RWPE2 (cell line): ENCODE measurements at regions not wholly inside any gene's neighbourhood (a gene's known extent, or its start where the extent isn't known, plus 50 kb on each side); places are given as distances from the start of the nearest gene placed in this dataset.

Experiments
- ATAC-seq: fragments of 200-7000 bp; cut with Tn5 transposase; 3 replicates; pipeline ENCODE4 v1.9.1; 2021; ENCODE audit warnings: low read depth
- DNase-seq: peaks from one replicate; pipeline ENCODE4 v3.0.0-alpha.2; 2020; ENCODE audit warnings: low spot score
- H3K27ac ChIP-seq: fragments of 450-650 bp; 2 replicates; pipeline ENCODE4 v1.5.1; 2017; ENCODE audit warnings: mild to moderate bottlenecking; ENCODE audit not compliant: poor library complexity, severe bottlenecking
- H3K27me3 ChIP-seq: fragments of 250-450 bp; sonication (Bioruptor Pico); 2 replicates; pipeline ENCODE4 v1.5.1; 2021; ENCODE audit warnings: mild to moderate bottlenecking, moderate library complexity; ENCODE audit not compliant: insufficient read depth, poor library complexity, severe bottlenecking
- H3K36me3 ChIP-seq: fragments of 250-450 bp; sonication (Bioruptor Pico); 2 replicates; pipeline ENCODE4 v1.5.1; 2020; ENCODE audit warnings: low read depth, mild to moderate bottlenecking, moderate library complexity
- H3K4me1 ChIP-seq: fragments of 250-450 bp; sonication (Bioruptor Pico); 2 replicates; pipeline ENCODE4 v1.5.1; 2021; ENCODE audit warnings: mild to moderate bottlenecking, moderate library complexity; ENCODE audit not compliant: insufficient read depth, poor library complexity, severe bottlenecking
- H3K4me3 ChIP-seq: fragments of 250-450 bp; sonication (Bioruptor Pico); 2 replicates; pipeline ENCODE4 v1.5.1; 2021; ENCODE audit warnings: mild to moderate bottlenecking, moderate library complexity; ENCODE audit not compliant: severe bottlenecking
- H3K9me3 ChIP-seq: fragments of 250-450 bp; sonication (Bioruptor Pico); 2 replicates; pipeline ENCODE4 v1.5.1; 2021; ENCODE audit warnings: mild to moderate bottlenecking, moderate library complexity; ENCODE audit not compliant: severe bottlenecking
- CTCF ChIP-seq: fragments of 450-650 bp; IDR thresholded peaks from one replicate; pipeline ENCODE4 v1.5.1; 2017; ENCODE audit warnings: mild to moderate bottlenecking, moderate library complexity; ENCODE audit not compliant: poor library complexity, severe bottlenecking

GRCh38 chr14:54193871-54194270 is 202.9 kb upstream of the CDKN3 start:
- ATAC-seq (no peak), DNase-seq (no peak)
- Histone ChIP-seq H3K36me3 (no peaks in the 10 kb centered on the region), H3K27ac (no peak overlapping the region), H3K27me3 (no peaks in the 10 kb centered on the region), H3K9me3 (no peaks in the 10 kb centered on the region), H3K4me1 (peaks cover 36% of the 10 kb centered on the region), H3K4me3 (no peak overlapping the region)
- TF ChIP-seq CTCF, result no peak

- Histone ChIP-seq H3K27me3 (no peaks in the 10 kb centered on the region), H3K4me3 (no peak overlapping the region), H3K4me1 (peaks cover 31% of the 10 kb centered on the region), H3K9me3 (no peaks in the 10 kb centered on the region), H3K36me3 (no peaks in the 10 kb centered on the region), H3K27ac (no peak overlapping the region)
- ATAC-seq, result no peak; the same call in 2 of the 3 replicates
- no peak for DNase-seq
- TF ChIP-seq CTCF, result no peak
These were observed 202.3 kb upstream of the CDKN3 start for GRCh38 chr14:54194501-54194900.

- DNase-seq, result no peak
- Histone ChIP-seq H3K27ac (no peak overlapping the region), H3K9me3 (no peaks in the 10 kb centered on the region), H3K27me3 (no peaks in the 10 kb centered on the region), H3K4me1 (peaks cover 8% of the 10 kb centered on the region), H3K4me3 (no peak overlapping the region), H3K36me3 (no peaks in the 10 kb centered on the region)
- no peak for ATAC-seq
- no peak for TF ChIP-seq CTCF
These were observed 199.4 kb upstream of the CDKN3 start for GRCh38 chr14:54197369-54197768.

- Histone ChIP-seq H3K36me3 (no peaks in the 10 kb centered on the region), H3K9me3 (no peaks in the 10 kb centered on the region), H3K27me3 (no peaks in the 10 kb centered on the region), H3K4me3 (no peak overlapping the region), H3K27ac (no peak overlapping the region), H3K4me1 (no peaks in the 10 kb centered on the region)
- no peak for TF ChIP-seq CTCF
- DNase-seq (no peak), ATAC-seq (no peak)
These were observed 196.1 kb upstream of the CDKN3 start for GRCh38 chr14:54200726-54201125.

GRCh38 chr14:54202288-54202687 is 194.5 kb upstream of the CDKN3 start:
- Histone ChIP-seq H3K9me3 (no peaks in the 10 kb centered on the region), H3K4me3 (no peak overlapping the region), H3K27ac (no peak overlapping the region), H3K36me3 (no peaks in the 10 kb centered on the region), H3K4me1 (peaks cover 13% of the 10 kb centered on the region), H3K27me3 (no peaks in the 10 kb centered on the region)
- DNase-seq (no peak), ATAC-seq (no peak)
- no peak for TF ChIP-seq CTCF
